ENCODE measurements at regions not wholly inside any gene's neighbourhood (a gene's known extent, or its start where the extent isn't known, plus 50 kb on each side); places are given as distances from the start of the nearest gene placed in this dataset.
A peak's percentile ranks its signal among the peaks of the same experiment; 100 is the strongest.

- no peak overlapping the region for H3K4me3 Mint-ChIP-seq (ENCODE audit: low read depth)
- DNase-seq (ENCODE audit: low spot score, unreplicated experiment) = no peak
These were observed 766.2 kb downstream of the MED13L start for GRCh38 chr12:115511305-115511704.

GRCh38 chr12:115508990-115509389 is 768.5 kb downstream of the MED13L start:
- Mint-ChIP-seq H3K9me3 (ENCODE audit: low read depth) (peaks cover 9% of the 10 kb centered on the region), H3K4me3 (ENCODE audit: low read depth) (no peak overlapping the region), H3K4me1 (ENCODE audit: low read depth) (peaks cover 20% of the 10 kb centered on the region), H3K36me3 (ENCODE audit: insufficient read depth) (no peaks in the 10 kb centered on the region), H3K27ac (no peak overlapping the region), H3K27me3 (peaks cover 26% of the 10 kb centered on the region)
- no peak for DNase-seq (ENCODE audit: low spot score, unreplicated experiment)
- TF ChIP-seq CTCF (IDR thresholded peaks at IDR 0.05; ENCODE audit: unreplicated experiment) = no peak

More at GRCh38 chr12:115511305-115511704, 766.2 kb downstream of the MED13L start:
- Mint-ChIP-seq H3K9me3 (ENCODE audit: low read depth) (peaks cover 13% of the 10 kb centered on the region), H3K27ac (no peak overlapping the region), H3K36me3 (ENCODE audit: insufficient read depth) (no peaks in the 10 kb centered on the region), H3K27me3 (peaks cover 15% of the 10 kb centered on the region), H3K4me1 (ENCODE audit: low read depth) (peaks cover 20% of the 10 kb centered on the region)
- TF ChIP-seq CTCF (IDR thresholded peaks at IDR 0.05; ENCODE audit: unreplicated experiment) = no peak

- Mint-ChIP-seq H3K4me3 (ENCODE audit: low read depth) (no peak overlapping the region), H3K27me3 (peaks cover 27% of the 10 kb centered on the region), H3K4me1 (ENCODE audit: low read depth) (peaks cover 20% of the 10 kb centered on the region), H3K36me3 (ENCODE audit: insufficient read depth) (no peaks in the 10 kb centered on the region), H3K27ac (peak overlapping the region; percentile 85), H3K9me3 (ENCODE audit: low read depth) (peaks cover 5% of the 10 kb centered on the region)
- DNase-seq (ENCODE audit: low spot score, unreplicated experiment) = no peak
- no peak for TF ChIP-seq CTCF (IDR thresholded peaks at IDR 0.05; ENCODE audit: unreplicated experiment)
These were observed 769.4 kb downstream of the MED13L start for GRCh38 chr12:115507951-115508722.

GRCh38 chr12:115507560-115507889 is 770.0 kb downstream of the MED13L start:
- TF ChIP-seq CTCF (IDR thresholded peaks at IDR 0.05; ENCODE audit: unreplicated experiment) = no peak
- Mint-ChIP-seq H3K4me1 (ENCODE audit: low read depth) (peaks cover 19% of the 10 kb centered on the region), H3K27ac (peak overlapping the region; percentile 85), H3K27me3 (peaks cover 27% of the 10 kb centered on the region), H3K4me3 (ENCODE audit: low read depth) (no peak overlapping the region), H3K36me3 (ENCODE audit: insufficient read depth) (no peaks in the 10 kb centered on the region), H3K9me3 (ENCODE audit: low read depth) (no peaks in the 10 kb centered on the region)
- DNase-seq (ENCODE audit: low spot score, unreplicated experiment) = no peak

GRCh38 chr12:115506822-115507559 is 770.5 kb downstream of the MED13L start:
- H3K27ac Mint-ChIP-seq = no peak overlapping the region
- TF ChIP-seq CTCF (IDR thresholded peaks at IDR 0.05; ENCODE audit: unreplicated experiment) = no peak
- H3K4me1 Mint-ChIP-seq (ENCODE audit: low read depth) = peaks cover 15% of the 10 kb centered on the region
- no peaks in the 10 kb centered on the region for H3K36me3 Mint-ChIP-seq (ENCODE audit: insufficient read depth)
- H3K27me3 Mint-ChIP-seq = peaks cover 27% of the 10 kb centered on the region
- no peak for DNase-seq (ENCODE audit: low spot score, unreplicated experiment)
- no peaks in the 10 kb centered on the region for H3K9me3 Mint-ChIP-seq (ENCODE audit: low read depth)
- H3K4me3 Mint-ChIP-seq (ENCODE audit: low read depth) = no peak overlapping the region
